ENCODE measurements at regions not wholly inside any gene's neighbourhood (a gene's known extent, or its start where the extent isn't known, plus 50 kb on each side); places are given as distances from the start of the nearest gene placed in this dataset.

GRCh38 chr4:124334119-124334518, 378.4 kb downstream of the ANKRD50 start:
- no peak for TF ChIP-seq EZH2 (IDR thresholded peaks at IDR 0.05; ENCODE audit: insufficient read depth, poor library complexity, severe bottlenecking)
- no peak for TF ChIP-seq EZH2phosphoT487 (IDR thresholded peaks at IDR 0.05; ENCODE audit: insufficient read depth, low read depth)
